C4-2B (cell line): ENCODE measurements at regions not wholly inside any gene's neighbourhood (a gene's known extent, or its start where the extent isn't known, plus 50 kb on each side); places are given as distances from the start of the nearest gene placed in this dataset.

ENCODE experiments used
- H3K27ac ChIP-seq: fragments of 450-650 bp; 2 replicates; pipeline ENCODE4 v1.5.1; 2017
- ZFX ChIP-seq: fragments of 450-650 bp; IDR thresholded peaks from 2 replicates; pipeline ENCODE4 v1.6.1; 2017
- TF ChIP-seq, protein P1 (sequence below): fragments of 450-650 bp; conservative IDR thresholded peaks from 2 replicates; pipeline ENCODE4 v1.5.1; 2017; ENCODE audit warnings: mild to moderate bottlenecking

DNA sequence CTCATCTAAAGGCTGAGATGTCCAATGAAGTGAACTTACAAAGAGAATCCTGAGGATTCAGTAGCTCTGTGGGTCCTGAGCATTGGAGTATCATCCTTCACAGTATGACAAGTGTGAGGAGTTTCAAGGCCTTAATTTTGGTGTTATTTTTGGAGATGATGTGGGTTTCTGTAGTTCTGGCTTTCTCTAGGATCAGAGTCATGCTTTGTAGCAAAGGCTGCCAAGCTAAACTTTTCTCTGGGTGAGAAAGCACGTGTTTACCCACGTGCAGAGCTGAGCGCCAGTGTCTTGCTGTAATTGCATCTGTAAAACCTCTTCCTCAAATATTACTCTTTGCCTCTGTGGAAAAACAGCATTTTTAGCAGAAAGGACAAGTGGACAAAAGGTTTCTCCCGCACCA lies 387.8 kb upstream of the LYPLAL1 start:
- no peak for TF ChIP-seq ZFX
- TF ChIP-seq, protein P1, sequence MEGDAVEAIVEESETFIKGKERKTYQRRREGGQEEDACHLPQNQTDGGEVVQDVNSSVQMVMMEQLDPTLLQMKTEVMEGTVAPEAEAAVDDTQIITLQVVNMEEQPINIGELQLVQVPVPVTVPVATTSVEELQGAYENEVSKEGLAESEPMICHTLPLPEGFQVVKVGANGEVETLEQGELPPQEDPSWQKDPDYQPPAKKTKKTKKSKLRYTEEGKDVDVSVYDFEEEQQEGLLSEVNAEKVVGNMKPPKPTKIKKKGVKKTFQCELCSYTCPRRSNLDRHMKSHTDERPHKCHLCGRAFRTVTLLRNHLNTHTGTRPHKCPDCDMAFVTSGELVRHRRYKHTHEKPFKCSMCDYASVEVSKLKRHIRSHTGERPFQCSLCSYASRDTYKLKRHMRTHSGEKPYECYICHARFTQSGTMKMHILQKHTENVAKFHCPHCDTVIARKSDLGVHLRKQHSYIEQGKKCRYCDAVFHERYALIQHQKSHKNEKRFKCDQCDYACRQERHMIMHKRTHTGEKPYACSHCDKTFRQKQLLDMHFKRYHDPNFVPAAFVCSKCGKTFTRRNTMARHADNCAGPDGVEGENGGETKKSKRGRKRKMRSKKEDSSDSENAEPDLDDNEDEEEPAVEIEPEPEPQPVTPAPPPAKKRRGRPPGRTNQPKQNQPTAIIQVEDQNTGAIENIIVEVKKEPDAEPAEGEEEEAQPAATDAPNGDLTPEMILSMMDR: no peak
- H3K27ac ChIP-seq: no peak overlapping the region

DNA sequence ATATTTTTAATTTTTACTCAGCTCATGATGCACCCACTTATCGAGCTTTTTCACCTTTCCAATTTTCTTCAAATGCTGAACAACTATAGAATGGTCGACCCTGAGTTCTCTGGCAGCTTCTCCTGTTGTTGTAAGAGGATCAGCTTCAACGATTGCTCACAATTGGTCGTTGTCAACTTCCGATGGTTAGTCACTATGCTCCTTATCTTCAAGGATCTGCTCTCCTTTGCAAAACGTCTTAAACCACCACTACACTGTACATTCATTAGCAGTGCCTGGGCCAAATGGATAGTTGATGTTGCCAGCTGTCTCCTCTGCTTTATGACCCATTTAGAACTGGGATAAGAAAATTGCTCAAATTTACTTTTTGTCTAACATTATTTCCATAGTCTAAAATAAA lies 385.9 kb upstream of the LYPLAL1 start:
- TF ChIP-seq, protein P1: no peak
- TF ChIP-seq ZFX: no peak
- H3K27ac ChIP-seq: no peak overlapping the region

DNA sequence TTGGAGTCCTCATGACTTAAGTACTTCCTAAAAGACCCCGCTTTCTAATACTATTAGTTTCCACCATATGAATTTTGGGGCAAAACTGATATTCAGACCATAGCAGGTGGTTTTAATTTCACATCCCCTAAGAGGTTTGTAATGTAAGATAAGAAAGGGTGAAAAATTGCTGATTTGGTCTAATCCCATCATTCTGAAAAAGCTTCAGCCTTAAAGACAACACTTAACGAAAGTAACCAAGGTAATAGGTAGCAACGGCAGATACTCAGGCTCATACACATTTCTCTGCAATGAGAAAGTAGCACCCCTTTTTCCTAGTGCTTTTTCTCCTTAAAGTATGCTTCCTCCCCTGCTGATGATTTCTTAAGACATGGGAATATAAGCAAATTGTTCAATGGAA lies 376.9 kb upstream of the LYPLAL1 start:
- TF ChIP-seq ZFX: no peak
- TF ChIP-seq, protein P1: no peak

DNA sequence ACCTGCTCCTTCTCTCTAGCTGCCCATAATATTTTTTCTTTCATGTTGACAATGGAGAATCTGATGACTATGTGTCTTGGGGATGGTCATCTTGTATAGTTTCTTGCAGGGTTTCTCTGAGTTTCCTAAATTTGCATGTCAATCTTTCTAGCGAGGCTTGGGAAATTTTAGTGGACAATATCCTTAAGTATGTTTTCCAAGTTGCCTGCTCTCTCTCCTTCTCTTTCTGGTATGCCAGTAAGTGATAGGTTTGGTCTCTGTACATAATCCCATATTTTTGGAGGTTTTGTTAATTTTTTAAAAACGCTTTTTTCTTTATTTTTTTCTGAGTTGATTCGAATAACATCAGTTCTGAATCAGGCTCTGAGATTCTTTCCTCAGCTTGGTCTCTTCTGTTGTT lies 370.9 kb upstream of the LYPLAL1 start:
- no peak for TF ChIP-seq ZFX
- TF ChIP-seq, protein P1: no peak
- H3K27ac ChIP-seq: no peak overlapping the region

More for the DNA sequence above, 376.9 kb upstream of the LYPLAL1 start:
- H3K27ac ChIP-seq: no peak overlapping the region

DNA sequence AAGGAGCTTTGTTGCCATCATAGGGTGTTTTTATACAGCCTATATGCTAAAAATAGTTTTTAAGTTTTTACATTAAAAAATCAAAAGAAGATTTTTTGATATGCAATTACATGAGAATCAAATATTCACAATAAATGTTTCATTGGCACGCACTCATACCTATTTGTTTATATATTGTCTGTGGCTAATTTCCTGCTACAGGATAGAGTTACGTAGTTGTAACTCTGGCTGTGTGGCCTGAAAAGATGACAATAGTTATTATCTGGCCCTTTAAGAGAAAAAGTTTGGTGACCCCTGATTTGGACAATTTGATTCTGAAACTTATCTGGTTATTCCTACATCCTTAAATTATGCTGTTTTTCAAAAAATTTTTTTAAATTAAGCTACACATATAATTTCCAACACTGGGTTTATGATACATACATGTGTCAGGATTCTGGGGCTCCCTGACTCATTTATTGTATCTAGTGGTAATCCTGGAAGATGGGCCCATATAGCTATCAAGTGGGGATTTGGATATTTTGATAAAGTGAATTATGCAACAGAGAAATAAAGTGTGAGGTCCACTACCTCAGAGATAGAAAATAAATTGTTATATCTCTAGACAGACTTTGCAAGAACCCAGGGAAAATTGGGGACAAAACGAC lies 370.2 kb upstream of the LYPLAL1 start:
- TF ChIP-seq, protein P1: no peak
- no peak for TF ChIP-seq ZFX
- H3K27ac ChIP-seq: no peak overlapping the region

DNA sequence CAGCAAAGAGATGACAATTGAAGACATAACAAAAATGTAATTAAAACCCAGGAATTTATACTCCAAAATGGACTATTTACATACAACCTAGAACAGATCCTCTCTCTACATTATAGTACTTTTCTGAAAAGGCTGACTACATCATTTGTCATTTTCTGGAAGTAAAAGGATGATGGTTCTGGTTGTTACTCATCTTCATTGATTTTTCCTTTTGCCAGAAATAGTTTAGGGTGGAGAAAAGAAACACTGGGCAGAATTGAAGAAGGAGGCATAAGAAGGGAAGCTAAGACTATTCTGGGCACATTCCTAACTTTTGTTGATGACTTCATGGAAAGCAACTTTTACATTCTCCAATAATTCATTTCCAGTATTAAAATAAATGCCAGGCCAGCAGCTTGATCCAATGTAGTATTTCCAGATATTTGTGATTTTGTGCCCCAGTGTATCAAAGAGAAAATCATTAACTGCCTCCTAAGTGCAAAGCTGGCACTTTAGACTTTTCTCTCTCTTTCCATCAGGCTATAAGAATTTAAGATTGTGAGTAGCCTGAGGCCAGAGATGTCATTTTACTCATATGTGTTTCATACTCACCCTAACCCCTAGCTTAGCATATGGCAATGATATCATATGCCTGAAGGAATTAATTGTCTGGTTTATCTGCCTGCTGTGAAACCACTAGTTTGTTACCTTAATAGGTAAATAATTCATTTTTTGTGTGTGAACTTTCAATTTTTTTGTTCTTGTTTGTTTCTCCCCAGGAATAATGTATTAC lies 369.5 kb upstream of the LYPLAL1 start:
- TF ChIP-seq, protein P1: no peak
- no peak overlapping the region for H3K27ac ChIP-seq

DNA sequence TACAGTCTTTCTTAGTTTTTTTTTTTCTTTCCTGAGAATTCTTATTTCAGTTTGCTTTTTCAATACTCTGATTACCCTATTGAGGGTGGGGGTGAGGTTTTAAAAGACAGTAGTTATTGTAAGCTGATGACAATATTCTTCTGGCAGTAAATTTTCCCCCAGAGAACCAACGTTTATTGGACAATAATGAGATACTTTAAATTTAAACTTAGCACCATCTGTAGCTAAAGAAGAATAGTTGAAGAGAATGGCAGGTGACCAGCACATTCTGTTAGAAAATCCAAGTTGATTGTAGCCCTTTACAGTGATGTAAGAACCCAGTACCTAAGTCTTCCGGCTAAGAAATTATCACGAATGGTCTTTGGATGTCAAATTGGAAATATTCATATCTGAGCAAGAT lies 364.6 kb upstream of the LYPLAL1 start:
- H3K27ac ChIP-seq: no peak overlapping the region
- TF ChIP-seq, protein P1: no peak
- no peak for TF ChIP-seq ZFX
